ENCODE measurements at regions not wholly inside any gene's neighbourhood (a gene's known extent, or its start where the extent isn't known, plus 50 kb on each side); places are given as distances from the start of the nearest gene placed in this dataset.

- no peak for DNase-seq (ENCODE audit: low spot score)
Observed at GRCh38 chr2:237271698-237272652, 142.0 kb downstream of the COL6A3 start.
